NCI-H2107 (cell line): ENCODE measurements at regions not wholly inside any gene's neighbourhood (a gene's known extent, or its start where the extent isn't known, plus 50 kb on each side); places are given as distances from the start of the nearest gene placed in this dataset.
A peak's percentile ranks its signal among the peaks of the same experiment; 100 is the strongest.

Experiments used
- DNase-seq: peaks from one replicate; lab custom pipeline; 2025; lab: John Stamatoyannopoulos, UW

DNA sequence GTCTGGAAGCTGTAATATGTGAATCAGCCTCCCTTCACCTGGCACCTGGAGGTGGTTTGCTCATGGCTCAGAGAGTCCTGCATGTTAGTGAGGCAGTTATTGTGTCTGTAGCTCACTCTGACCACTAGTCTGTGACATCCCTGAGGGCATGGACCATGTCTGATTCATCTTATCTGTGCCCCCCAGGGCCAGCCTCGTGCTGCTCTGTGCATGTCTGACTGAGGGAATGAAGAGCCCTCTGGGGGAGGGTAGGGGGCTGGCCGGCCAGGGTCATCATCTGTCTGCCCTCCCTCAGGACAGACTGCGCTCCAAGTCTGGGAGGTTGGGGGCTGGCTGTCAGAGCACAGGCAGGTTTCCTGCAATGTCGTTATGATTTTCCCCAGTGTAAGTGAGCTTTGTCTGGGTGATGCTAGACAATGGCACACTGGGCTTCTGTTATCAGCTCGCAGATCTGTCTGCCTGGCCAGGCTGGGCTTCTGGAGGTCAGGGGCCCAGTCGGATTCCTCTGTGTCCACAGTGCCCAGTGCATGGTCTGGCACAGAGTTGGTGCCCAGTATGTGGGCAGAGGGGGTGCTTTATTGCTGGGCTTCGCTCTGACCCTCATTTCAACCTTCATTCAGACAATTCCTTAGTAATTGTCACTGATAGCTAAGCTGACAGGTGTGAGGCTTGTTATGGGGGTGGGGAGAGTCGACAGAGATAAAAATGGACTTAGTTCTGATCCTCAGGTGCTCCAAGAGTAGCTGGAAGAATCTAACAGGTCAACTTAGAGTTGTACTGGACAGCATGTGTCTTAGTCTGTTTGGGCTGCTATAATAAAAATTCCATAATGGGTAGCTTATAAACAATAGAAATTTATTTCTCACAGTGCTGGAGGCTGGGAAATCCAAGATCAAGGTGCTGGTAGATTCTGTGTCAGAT, 85.7 kb upstream of the SHB start:
- no peak for DNase-seq

GRCh38 chr9:38153910-38154291, 84.9 kb upstream of the SHB start:
- no peak for DNase-seq

GRCh38 chr9:38153152-38153909, 84.3 kb upstream of the SHB start:
- no peak for DNase-seq

DNA sequence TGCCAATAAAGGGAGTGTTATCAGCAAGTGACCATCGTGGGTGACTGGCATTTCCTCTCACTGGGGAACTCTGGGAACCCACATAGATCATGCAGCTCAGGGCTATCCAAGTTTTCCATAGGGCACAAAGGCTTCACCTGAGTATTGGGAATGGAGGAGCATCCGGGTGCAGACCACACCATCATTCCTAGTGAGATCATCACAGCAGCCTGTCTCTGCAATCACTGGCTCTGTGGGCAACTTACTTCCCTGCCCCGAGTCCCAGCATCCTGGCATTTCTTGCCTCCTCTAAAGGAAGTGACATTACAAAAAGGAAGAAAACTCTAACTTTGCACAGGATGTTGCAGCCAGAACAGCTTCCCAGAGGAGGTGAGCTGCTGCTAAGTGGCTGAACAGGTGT, 80.6 kb upstream of the SHB start:
- no peak for DNase-seq

DNA sequence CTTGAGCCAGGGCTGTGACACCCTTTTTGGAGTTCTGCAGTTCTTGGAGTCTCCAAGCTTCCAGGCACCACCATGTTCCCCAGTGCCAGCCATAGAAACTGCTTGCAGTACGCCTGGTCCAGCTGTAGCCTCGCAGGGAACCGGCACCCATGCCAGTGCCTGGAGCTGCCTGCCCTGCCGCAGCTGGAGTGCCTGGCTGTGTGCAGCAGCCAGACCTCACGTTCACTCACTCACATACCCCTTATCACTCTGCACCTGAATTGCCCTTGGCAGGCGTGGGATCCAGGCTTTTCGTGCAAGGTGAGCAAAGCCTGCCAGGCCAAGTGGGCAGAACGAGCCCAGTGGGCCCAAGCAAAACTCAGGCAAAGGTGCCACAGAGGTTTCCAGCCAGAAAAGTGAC, 77.8 kb upstream of the SHB start:
- no peak for DNase-seq

DNA sequence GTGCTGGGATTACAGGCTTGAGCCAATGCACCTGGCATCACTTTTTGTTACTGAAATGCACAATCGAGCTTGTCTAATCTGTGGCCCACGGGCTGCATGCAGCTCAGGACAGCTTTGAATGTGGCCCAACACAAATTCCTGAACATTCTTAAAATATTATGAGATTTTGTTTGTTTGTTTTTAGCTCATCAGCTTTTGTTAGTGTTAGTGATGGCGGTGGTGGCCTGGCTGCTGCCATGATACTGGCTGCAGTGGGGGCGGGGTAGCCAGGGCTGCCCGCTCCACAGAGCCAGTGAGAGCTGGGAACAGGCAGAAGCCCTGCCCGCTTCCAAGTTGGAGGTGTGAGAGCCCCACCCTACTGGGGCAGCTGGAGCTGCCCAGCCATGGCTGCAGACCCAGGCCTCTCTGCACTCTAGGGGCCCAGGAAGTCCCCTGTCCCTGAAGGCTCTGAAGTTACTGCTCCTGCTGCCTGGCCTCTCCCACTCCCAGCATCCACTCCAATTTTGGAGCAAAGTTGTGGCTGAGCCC, 76.6 kb upstream of the SHB start:
- no peak for DNase-seq

DNA sequence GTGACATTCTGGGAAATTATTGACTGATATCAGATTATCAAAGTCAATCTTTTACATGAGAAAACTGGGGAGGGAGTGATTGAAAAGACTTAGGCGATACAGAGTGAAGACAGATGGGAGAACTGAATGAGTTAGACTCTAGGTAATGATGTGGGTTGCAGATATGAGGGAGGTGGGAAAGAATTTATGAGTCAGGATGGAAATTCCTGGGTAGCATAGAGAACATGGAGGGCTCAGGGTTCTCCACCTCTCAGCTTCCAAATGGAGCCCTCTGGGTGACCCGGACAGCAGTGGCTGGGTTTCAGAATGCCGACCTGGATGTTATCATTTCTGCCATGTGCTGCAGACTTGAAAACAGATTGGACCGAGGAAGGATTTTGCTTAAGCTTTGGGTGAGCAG, 75.4 kb upstream of the SHB start:
- no peak for DNase-seq

DNA sequence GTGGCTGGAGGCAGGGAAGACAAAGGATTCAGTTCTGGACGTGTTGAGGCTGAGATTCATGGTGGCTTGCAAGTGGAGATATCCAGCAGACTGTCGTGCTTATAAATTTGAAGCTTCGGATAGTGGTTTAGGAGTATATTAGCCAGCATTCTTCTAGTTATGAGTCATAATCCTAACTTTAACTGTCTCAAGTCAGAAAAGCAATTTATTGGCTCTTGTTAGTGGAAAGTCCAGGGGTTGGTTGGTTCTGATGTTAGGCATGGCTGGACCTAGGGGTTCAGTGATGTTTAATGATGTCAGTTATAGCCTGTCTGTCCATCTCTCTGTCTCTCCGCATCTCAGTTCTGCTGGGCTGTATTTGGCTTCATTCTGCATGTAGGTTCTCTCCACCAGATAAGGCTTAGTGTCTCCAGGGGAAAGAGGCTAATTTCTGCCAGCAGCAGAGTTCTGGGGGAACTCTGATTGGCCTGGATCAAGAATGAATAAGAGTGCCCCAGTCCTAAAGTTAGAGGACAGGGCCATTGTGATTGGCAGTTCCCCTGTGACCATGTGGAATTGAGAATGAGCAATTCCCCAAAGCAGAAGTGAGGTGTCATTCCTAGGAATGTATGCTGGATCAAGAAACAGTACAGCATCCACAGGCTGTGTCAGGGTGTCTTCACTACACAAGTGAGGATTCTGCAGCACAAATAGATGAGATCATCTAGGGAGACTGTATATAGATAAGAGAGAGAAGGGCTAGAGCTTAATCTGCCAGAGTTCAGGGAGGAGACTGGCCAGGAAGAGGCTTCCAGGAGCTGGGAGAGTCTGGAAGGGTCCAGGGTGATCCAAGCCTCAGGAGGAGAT, 72.9 kb upstream of the SHB start:
- DNase-seq = no peak

- no peak for DNase-seq
These were observed 69.2 kb upstream of the SHB start for GRCh38 chr9:38138276-38138675.

- no peak for DNase-seq
These were observed 68.3 kb upstream of the SHB start for GRCh38 chr9:38137342-38137741.

DNA sequence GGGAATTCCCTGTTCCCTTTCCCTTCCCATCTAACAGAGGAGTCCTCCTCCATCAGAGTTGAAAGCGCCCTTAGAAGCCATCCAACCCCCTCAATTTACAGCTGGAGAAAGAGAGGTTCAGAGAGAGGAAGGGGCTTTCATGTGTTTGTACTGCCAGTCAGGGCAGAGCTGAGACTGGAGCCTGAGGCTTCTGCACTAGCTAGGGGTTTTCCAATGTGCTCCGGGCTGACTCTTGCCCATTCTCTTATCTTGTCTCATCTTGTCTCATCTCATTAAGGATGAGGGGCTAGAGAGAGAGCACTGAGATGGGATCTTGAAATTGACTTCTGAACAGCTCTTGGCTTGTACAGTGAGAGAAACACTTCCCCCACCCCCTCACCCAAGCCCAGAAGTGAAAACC, 67.4 kb upstream of the SHB start:
- no peak for DNase-seq

GRCh38 chr9:38134611-38135237, 65.7 kb upstream of the SHB start:
- no peak for DNase-seq

GRCh38 chr9:38133595-38133994, 64.6 kb upstream of the SHB start:
- no peak for DNase-seq

- DNase-seq = no peak
These were observed 63.9 kb upstream of the SHB start for GRCh38 chr9:38132956-38133355.

DNA sequence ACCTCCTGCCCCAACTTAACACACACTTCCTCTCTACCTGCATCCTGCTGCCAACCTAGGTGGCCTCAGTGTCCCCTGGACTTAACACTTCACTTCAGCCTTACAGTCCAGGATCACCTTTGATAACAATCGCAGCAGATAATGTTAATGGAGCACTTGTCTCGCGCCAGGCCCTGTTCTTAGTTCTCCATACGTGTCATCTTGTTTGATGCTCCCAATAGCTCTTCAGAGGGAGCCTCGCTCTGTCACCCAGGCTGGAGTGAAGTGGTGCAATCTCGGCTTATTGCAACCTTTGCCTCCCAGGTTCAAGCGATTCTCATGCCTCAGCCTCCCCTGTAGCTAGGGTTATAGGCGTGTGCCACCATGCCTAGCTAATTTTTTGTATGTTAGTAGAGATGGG, 62.7 kb upstream of the SHB start:
- no peak for DNase-seq

GRCh38 chr9:38130724-38131123, 61.7 kb upstream of the SHB start:
- no peak for DNase-seq

GRCh38 chr9:38129366-38129765, 60.3 kb upstream of the SHB start:
- no peak for DNase-seq

DNA sequence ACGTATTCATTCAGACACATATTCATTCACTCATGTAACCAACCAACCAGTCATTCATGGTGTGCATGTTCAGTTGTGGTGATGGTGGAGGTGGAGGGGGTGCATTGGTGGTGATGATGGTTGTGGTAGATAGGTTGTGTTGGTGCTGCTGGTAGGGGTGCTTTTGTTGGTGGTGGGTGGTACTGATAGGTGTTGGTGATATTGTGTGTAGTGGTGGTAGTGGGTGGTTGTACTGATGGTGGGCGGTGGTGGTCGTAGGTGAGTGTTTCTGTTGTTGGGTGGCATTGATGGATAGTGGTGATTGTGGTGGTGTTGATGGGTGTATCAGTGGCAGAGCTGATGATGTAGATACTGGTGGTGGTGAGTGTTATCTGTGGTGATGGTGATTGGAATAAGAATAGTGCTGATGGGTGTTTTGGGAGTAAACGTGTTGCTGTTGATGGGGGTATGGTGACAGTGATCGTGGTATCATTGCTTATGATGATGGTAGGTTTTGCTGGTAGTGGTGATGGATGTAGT, 59.8 kb upstream of the SHB start:
- no peak for DNase-seq

GRCh38 chr9:38127271-38127839, 58.3 kb upstream of the SHB start:
- peak; percentile 25 for DNase-seq

DNA sequence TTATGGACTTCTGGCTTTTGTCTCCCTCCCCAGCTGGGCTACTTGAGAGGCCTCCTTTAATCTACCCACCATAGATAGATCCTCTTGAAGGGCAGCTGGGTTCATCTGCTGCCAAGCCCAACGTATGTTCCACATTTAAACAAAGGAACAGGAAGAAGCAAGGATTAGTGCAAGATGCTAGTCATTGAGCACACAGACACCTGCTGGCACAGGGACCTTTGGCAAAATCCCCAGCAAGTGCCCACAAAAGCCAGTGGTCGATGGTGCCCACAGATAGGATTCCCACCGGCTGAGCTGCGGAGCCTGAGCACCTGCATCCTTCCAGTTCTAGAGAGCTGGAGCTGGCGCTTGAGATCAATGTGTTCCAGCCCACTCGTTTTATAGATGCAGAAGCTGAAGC, 57.7 kb upstream of the SHB start:
- DNase-seq = peak; percentile 49

GRCh38 chr9:38125889-38126288, 56.9 kb upstream of the SHB start:
- DNase-seq = no peak
